CD4-positive, alpha-beta T cell treated with Interleukin-6 for 4 hours (primary cell): ENCODE measurements at regions not wholly inside any gene's neighbourhood (a gene's known extent, or its start where the extent isn't known, plus 50 kb on each side); places are given as distances from the start of the nearest gene placed in this dataset.

Source experiments
- DNase-seq: peaks from one replicate; pipeline ENCODE4 v3.0.0-alpha.2; 2020; ENCODE audit warnings: mixed read lengths

GRCh38 chr2:181771356-181771755, 91.0 kb upstream of the NEUROD1 start:
- no peak for DNase-seq

- no peak for DNase-seq
These were observed 92.0 kb upstream of the NEUROD1 start for GRCh38 chr2:181772334-181772733.

DNA sequence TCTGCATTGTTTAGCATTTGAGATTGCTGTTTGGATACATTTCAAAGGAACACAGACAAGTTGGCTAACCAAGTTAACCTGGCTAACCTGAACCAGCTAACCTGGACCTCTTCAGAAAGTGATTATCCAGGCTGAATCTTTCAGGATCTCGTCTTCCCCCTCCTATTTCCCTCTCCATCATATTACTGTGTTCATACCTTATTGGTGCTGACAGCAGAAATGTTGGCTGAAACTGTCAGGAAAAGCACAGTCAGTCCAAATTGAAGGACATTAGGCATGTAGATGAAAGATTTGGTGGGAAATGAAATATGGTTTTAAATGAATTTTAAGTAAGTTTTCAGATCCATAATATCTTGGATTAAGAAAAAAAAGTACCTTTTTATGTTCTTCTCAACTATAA, 92.5 kb upstream of the NEUROD1 start:
- DNase-seq, result no peak

GRCh38 chr2:181774685-181775084, 94.4 kb upstream of the NEUROD1 start:
- no peak for DNase-seq

DNA sequence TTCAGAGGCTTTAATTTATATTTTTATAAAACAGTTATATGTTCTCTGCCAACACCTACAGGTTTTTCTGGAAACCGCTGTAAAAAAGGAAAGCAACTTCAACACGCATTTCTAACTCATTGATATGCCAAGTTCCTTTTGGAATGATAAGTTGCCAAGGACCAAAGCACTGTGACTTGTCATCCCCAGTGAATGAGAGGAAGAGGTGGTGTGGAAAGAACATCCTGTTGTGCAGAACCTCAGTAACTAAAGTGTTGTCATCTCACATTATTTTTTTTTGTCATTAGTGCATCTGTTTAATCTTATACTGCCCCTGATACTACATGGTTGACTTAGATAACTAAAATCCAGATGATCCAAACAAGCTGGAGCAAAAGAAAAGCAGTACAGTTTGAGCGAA, 96.0 kb upstream of the NEUROD1 start:
- no peak for DNase-seq

DNA sequence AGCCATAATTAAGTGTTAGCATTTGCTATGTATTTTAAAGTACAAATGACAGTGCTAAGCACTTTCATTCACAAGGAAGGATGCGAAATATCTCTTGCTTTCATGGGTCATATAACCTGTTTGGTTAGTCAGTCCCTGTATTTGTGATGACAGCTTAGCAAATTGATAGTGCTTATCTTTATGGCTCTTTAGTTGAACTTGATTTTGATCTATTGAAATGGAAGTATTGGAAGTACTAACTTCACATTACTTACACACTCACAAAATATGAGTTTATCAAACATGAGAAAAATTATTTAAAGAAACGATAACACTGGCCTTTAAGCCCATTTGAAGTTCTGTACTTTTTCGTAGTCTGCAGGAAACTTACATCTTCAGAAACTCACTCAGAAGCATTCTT, 97.4 kb upstream of the NEUROD1 start:
- DNase-seq, result no peak

DNA sequence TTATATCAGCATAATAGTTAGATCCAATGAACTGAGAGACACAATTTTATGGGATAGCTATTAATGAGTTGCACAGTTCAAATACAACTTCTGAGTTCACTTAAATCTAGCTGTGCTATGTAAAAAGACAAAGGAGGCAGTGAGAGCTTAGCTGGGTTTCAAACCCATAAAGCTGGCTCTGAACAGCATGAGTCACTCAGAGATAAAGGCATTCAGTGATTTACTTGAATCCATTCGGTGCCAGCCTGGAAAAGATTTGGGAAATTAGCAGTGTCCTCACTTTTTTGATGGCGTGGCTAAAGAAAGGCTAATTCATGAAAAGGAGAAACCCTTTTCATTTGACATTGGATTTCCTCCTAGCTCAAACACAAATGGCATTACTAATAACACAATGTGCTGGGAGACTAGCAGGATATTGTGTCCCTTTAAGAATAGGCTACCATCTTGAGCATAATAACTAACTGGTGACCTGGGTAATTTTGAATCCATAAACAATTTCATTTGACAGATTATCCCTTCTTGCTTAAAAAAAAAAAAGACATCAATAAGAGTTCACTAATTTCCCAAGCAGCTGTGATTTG, 98.4 kb upstream of the NEUROD1 start:
- no peak for DNase-seq

DNA sequence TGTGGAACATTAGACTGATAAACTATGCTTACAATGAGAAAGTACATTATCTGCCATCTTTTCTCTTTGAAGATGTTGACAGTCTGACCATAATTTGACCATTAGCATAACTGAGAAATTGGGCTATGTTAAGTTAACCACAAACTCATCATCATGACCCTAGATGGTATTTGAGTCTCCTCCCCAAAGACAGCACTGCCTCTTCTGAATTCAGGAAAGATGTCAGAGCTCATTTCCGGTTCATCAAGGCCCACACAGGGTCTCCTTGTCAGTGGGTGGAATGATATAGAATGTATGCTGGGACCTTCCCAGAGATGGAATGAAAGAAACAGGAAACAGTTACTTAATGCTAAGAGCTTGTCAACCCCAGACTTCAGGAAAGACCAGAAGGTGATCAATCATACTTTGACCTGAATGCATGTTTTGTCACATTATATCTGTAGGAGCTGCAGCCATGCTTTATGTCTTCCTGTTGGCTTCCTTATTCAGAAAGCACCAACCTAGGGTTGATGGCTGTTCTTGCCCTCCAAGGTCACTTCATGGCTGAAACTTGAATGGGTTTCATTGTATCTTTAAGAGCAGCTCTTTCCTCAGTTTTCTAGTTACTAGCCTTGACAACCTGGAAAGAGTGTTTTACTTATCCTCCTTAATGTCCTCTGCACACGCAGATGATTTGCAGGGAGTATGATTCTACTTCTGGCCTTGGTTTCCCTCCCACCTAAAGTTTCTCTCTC, 99.1 kb upstream of the NEUROD1 start:
- no peak for DNase-seq

DNA sequence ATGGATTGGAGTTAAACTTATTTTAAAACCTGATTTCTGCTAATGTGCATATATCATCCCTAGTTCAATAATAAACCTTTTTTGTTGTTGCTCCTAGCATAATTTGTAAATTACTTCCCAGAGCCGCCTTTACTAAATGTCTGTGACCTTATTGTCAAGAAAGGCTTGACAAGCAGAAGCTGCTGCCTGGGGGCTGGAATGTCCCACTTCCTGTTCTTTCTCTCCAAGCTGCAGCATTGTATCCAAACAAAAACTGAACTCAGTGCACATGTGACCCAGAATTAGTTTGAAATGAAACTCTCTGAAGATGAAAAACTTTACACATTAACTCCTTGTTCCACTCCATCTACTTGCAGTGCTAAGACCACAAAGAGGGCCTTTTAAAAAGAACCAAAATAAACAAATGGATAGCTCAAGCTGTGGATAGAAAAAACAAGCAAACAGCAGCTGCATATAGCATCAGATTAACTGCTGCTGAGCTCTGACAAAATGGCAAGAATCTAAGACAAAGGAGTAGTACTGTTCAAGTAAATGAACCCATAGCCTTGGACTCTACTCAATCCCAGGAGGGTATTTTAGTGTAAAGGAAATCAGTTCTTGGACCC, 99.8 kb upstream of the NEUROD1 start:
- DNase-seq, result no peak

- DNase-seq, result no peak
These were observed 100.3 kb upstream of the NEUROD1 start for GRCh38 chr2:181780657-181781056.

DNA sequence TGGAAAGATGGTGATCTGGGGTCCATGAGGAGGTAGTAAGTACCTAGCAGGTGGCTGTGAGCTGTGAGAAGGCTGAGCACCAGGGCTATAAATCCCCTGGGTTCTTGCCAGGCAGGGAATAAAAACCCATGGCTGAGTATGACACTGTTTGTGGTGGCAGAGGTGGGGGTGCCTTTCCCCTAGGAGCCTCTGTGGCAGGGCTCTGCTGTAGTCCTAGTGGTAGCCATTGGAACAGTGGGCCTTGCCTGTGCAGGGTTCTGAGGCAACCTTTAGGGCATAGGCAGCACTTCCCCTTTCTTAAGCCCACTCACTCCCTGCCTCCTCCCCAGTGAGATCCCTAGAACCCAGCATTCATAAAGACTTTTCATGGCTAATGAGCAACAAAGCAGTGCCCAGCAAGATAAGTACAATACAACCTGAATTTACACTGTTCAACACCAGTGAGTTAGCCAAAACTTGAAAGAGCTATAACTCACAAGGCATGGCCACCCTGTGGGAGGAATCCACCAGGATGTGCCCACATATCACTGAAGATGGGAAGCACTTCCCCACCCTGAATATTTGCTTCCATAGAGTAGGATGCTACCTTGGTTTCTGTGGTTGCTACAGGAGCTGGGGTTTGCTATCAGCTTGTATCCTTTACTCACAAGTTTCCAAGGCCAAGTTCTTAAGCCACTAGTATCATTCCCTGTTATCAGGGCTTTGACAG, 100.9 kb upstream of the NEUROD1 start:
- no peak for DNase-seq

- DNase-seq, result no peak
These were observed 102.3 kb upstream of the NEUROD1 start for GRCh38 chr2:181782660-181783059.

DNA sequence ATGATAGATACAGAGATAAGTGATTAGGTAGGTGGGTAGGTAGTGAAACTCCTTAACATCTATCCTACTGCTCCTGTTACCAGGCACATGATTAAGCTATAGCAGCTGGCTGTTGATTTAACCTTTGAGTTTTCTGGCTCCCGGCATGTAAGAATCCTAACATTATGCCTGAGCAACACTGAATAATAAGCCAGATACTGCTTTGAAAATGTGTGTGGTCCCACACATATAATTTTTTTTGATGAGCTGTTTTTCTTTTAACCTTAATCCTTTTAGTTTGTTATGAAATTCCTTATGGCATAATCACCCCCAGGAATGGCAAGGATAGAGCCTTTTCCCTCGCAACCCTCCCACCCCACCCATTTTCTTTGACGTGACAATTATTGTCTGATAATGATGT, 104.2 kb upstream of the NEUROD1 start:
- DNase-seq, result no peak

DNA sequence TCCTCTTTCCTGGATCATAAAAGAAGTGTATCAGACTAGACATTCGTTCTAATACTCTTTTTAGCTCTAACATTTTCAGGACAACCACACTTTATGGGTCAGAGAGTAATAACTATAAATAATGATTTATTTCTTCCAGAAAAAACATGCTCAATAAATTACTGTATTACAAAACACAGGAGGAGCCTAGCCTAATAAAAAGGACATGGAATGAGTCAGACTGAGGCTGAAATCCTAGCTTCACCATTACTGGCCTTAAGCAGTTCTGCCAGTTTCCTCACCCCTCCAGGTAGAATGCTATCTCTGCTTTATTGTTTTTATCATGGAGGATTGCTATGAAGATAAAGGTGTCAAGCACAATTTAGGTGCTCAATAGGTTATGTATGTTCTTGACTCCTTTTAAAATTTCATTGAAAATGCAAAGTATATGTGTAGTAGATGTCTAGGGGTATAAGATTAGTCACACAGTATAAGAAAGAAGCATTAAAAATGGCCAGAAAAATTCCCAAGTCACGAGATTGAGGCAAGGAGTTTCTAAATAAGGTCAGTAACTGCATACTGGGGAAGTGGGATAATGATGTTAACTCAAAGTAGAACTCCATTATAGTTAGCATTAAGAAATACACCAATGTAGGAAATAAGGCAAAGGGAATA, 105.5 kb upstream of the NEUROD1 start:
- DNase-seq, result no peak

DNA sequence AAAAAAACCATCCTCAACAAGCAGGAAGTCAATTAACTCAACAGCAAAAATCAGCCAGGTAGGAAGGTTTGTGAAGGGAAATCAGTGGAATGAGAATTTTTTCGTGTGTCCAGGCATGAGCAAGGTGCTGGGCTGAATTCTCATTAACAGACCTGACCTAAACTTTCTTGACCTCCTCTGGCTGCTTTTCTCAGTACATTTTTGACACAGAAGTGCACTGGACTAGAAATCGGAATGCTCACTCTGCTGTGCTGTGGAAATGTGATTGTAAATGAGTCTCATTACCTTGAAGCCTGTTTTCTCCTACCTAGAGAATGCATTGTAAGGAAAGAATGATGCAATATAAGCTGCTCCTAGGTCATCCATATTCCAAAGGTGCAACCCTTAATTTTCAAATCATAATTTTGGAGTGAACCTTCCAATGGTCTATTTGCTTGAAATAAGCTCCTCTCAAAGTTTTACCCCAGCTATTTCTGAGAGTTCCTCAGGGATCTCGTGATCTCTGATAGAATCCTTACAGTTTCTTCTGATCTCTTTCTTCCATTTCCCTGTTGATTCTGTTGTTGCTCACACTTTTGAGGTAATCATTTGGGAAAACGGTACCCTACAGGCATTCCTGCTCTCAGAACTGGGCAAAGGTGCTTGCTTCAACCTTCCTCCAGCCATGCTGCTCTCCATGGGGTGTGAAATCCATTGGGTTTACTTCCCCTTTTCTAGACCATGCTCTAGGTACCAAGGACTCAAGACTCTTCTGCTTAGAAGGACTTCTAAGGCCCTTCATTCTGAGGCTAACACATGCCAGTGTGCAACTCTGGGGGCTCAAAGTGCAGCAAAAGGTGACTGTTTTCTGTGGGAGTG, 104.9 kb upstream of the ITPRID2 start:
- DNase-seq, result no peak

GRCh38 chr2:181787310-181788048, 104.1 kb upstream of the ITPRID2 start:
- no peak for DNase-seq

GRCh38 chr2:181788897-181789555, 102.5 kb upstream of the ITPRID2 start:
- DNase-seq, result no peak

- no peak for DNase-seq
These were observed 101.6 kb upstream of the ITPRID2 start for GRCh38 chr2:181789827-181790448.

- no peak for DNase-seq
These were observed 100.5 kb upstream of the ITPRID2 start for GRCh38 chr2:181790716-181791649.
